MM.1S (cell line): ENCODE measurements at regions not wholly inside any gene's neighbourhood (a gene's known extent, or its start where the extent isn't known, plus 50 kb on each side); places are given as distances from the start of the nearest gene placed in this dataset.

Experiments
- DNase-seq: peaks from one replicate; pipeline ENCODE4 v3.0.0-alpha.2; 2015
- H2AFZ ChIP-seq: fragments of 300-600 bp; sonication (generic); 2 replicates; pipeline ENCODE4 v1.6.0; 2016; ENCODE audit warnings: antibody characterized with exemption, low read length
- H3F3A ChIP-seq: fragments of 300-600 bp; sonication (generic); 2 replicates; pipeline ENCODE4 v1.6.1; 2016; ENCODE audit warnings: mild to moderate bottlenecking, antibody characterized with exemption, low read length, moderate library complexity, mixed read lengths; ENCODE audit not compliant: insufficient read depth
- H3K27ac ChIP-seq: fragments of 300-600 bp; sonication (generic); 2 replicates; pipeline ENCODE4 v1.5.1; 2016; ENCODE audit warnings: mild to moderate bottlenecking, low read length
- H3K27me3 ChIP-seq: fragments of 300-600 bp; sonication (generic); replicated peaks from 2 replicates; pipeline ENCODE4 v1.6.0; 2016; ENCODE audit warnings: low read length; ENCODE audit not compliant: insufficient read depth
- H3K36me3 ChIP-seq: fragments of 300-600 bp; sonication (generic); replicated peaks from 2 replicates; pipeline ENCODE4 v1.6.1; 2016; ENCODE audit warnings: mild to moderate bottlenecking, low read length, mixed read lengths; ENCODE audit not compliant: insufficient read depth
- H3K4me1 ChIP-seq: fragments of 300-600 bp; sonication (generic); 2 replicates; pipeline ENCODE4 v1.6.1; 2016; ENCODE audit warnings: low read length, mixed read lengths
- H3K4me2 ChIP-seq: fragments of 300-600 bp; sonication (generic); 2 replicates; pipeline ENCODE4 v1.6.0; 2016; ENCODE audit warnings: low read depth, low read length
- H3K4me3 ChIP-seq: fragments of 300-600 bp; sonication (generic); 2 replicates; pipeline ENCODE4 v1.5.1; 2016; ENCODE audit warnings: low read length, mixed read lengths
- H3K79me2 ChIP-seq: fragments of 300-600 bp; sonication (generic); 2 replicates; pipeline ENCODE4 v1.6.1; 2016; ENCODE audit warnings: mixed run types, low read length, mixed read lengths
- H3K9ac ChIP-seq: fragments of 300-600 bp; sonication (generic); 2 replicates; pipeline ENCODE4 v1.6.1; 2016; ENCODE audit warnings: low read length, mixed read lengths
- H3K9me2 ChIP-seq: fragments of 300-600 bp; sonication (generic); replicated peaks from 2 replicates; pipeline ENCODE4 v1.6.1; 2016; ENCODE audit warnings: mild to moderate bottlenecking, low read length, mixed read lengths; ENCODE audit not compliant: insufficient read depth
- H3K9me3 ChIP-seq: fragments of 300-600 bp; sonication (generic); replicated peaks from 2 replicates; pipeline ENCODE4 v1.6.1; 2016; ENCODE audit warnings: mild to moderate bottlenecking, low read length, mixed read lengths; ENCODE audit not compliant: insufficient read depth
- H4K20me1 ChIP-seq: fragments of 300-600 bp; sonication (generic); 2 replicates; pipeline ENCODE4 v1.6.1; 2016; ENCODE audit warnings: mild to moderate bottlenecking, low read length, moderate library complexity, mixed read lengths; ENCODE audit not compliant: insufficient read depth
- EZH2 ChIP-seq: fragments of 300-600 bp; sonication (generic); optimal IDR thresholded peaks from 2 replicates; pipeline ENCODE3; 2017; ENCODE audit warnings: low read depth, mild to moderate bottlenecking, antibody characterized with exemption, low read length, mixed read lengths
- EZH2phosphoT487 ChIP-seq: fragments of 300-600 bp; sonication (generic); IDR thresholded peaks from 2 replicates; pipeline ENCODE4 v1.6.1; 2018; ENCODE audit warnings: antibody characterized with exemption, low read length
- TF ChIP-seq, protein P1 (sequence below): fragments of 300-600 bp; sonication (generic); IDR thresholded peaks from 2 replicates; pipeline ENCODE4 v1.5.1; 2016; ENCODE audit warnings: antibody characterized with exemption, low read length, mixed read lengths

GRCh38 chr13:94813920-94814475 lies 101.7 kb upstream of the SOX21 start:
- Histone ChIP-seq H2AFZ (no peak overlapping the region), H3K9me3 (no peaks in the 10 kb centered on the region), H3K27me3 (no peaks in the 10 kb centered on the region), H3K36me3 (no peaks in the 10 kb centered on the region), H3K4me1 (no peaks in the 10 kb centered on the region), H3K79me2 (no peaks in the 10 kb centered on the region), H3K9ac (no peak overlapping the region), H4K20me1 (no peaks in the 10 kb centered on the region), H3F3A (no peaks in the 10 kb centered on the region), H3K4me2 (no peak overlapping the region), H3K27ac (no peak overlapping the region), H3K4me3 (no peak overlapping the region), H3K9me2 (no peaks in the 10 kb centered on the region)
- DNase-seq = peak; percentile 8
- TF ChIP-seq EZH2 = no peak

DNA sequence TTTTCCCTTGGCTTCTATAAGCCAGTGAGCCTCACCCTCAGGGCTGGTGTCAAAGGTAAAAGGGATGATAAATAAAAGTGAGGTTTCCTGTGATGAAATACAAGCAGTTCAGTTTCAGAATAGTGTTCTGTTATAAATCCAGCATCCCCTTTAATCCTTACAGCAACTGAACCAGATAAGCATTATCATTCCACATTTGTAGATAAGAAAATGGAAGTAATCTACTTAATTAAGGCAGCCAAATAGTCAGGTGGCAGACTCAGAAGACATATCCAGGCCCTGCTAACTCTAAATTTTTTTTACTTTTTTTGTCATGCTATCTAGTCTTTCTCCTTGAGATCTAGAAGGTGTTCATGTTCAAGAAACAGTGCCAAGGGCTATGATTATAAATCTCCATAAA lies 99.4 kb upstream of the SOX21 start:
- no peaks in the 10 kb centered on the region for H3K36me3 ChIP-seq
- no peaks in the 10 kb centered on the region for H3F3A ChIP-seq
- H2AFZ ChIP-seq = no peak overlapping the region
- H3K79me2 ChIP-seq = no peaks in the 10 kb centered on the region
- H3K4me1 ChIP-seq = no peaks in the 10 kb centered on the region
- TF ChIP-seq, protein P1, sequence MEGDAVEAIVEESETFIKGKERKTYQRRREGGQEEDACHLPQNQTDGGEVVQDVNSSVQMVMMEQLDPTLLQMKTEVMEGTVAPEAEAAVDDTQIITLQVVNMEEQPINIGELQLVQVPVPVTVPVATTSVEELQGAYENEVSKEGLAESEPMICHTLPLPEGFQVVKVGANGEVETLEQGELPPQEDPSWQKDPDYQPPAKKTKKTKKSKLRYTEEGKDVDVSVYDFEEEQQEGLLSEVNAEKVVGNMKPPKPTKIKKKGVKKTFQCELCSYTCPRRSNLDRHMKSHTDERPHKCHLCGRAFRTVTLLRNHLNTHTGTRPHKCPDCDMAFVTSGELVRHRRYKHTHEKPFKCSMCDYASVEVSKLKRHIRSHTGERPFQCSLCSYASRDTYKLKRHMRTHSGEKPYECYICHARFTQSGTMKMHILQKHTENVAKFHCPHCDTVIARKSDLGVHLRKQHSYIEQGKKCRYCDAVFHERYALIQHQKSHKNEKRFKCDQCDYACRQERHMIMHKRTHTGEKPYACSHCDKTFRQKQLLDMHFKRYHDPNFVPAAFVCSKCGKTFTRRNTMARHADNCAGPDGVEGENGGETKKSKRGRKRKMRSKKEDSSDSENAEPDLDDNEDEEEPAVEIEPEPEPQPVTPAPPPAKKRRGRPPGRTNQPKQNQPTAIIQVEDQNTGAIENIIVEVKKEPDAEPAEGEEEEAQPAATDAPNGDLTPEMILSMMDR = no peak
- TF ChIP-seq EZH2 = no peak
- TF ChIP-seq EZH2phosphoT487 = no peak
- H3K27ac ChIP-seq = no peak overlapping the region
- H4K20me1 ChIP-seq = no peaks in the 10 kb centered on the region
- H3K4me3 ChIP-seq = no peak overlapping the region
- H3K27me3 ChIP-seq = no peaks in the 10 kb centered on the region
- no peak overlapping the region for H3K9ac ChIP-seq
- no peak for DNase-seq
- no peak overlapping the region for H3K4me2 ChIP-seq
- no peaks in the 10 kb centered on the region for H3K9me2 ChIP-seq
- H3K9me3 ChIP-seq = no peaks in the 10 kb centered on the region

GRCh38 chr13:94800423-94800822 lies 88.1 kb upstream of the SOX21 start:
- H3F3A ChIP-seq = no peaks in the 10 kb centered on the region
- no peaks in the 10 kb centered on the region for H4K20me1 ChIP-seq
- H3K79me2 ChIP-seq = no peaks in the 10 kb centered on the region
- no peaks in the 10 kb centered on the region for H3K9me2 ChIP-seq
- H3K4me3 ChIP-seq = no peak overlapping the region
- H3K4me2 ChIP-seq = no peak overlapping the region
- H3K27me3 ChIP-seq = no peaks in the 10 kb centered on the region
- H3K27ac ChIP-seq = no peak overlapping the region
- H3K9ac ChIP-seq = no peak overlapping the region
- no peaks in the 10 kb centered on the region for H3K36me3 ChIP-seq
- no peaks in the 10 kb centered on the region for H3K4me1 ChIP-seq
- H3K9me3 ChIP-seq = no peaks in the 10 kb centered on the region
- no peak for DNase-seq
- no peak for TF ChIP-seq EZH2
- TF ChIP-seq, protein P1 = no peak
- TF ChIP-seq EZH2phosphoT487 = no peak
- H2AFZ ChIP-seq = no peak overlapping the region

DNA sequence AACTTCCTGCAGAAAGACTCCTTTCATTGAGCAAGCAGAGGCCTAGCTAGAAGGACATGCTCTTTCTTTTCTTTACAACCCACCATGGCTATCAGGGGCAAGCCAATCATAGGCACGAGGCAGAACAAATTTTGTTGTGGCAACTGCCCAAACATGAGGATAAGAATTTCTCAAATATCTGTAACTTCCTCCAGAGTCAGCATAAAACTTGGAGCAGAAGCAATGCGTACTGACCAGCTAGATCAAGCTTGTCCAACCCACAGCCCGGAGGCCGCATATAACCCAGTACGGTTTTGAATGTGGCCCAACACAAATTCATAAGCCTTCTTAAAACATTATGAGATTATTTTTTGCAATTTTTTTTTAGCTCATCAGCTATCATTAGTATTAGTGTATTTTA lies 87.0 kb upstream of the SOX21 start:
- DNase-seq = no peak
- Histone ChIP-seq H3K79me2 (no peaks in the 10 kb centered on the region), H3K27me3 (no peaks in the 10 kb centered on the region), H4K20me1 (no peaks in the 10 kb centered on the region), H3K9me2 (no peaks in the 10 kb centered on the region), H3K4me1 (no peaks in the 10 kb centered on the region), H3K36me3 (no peaks in the 10 kb centered on the region), H3K9me3 (no peaks in the 10 kb centered on the region), H3F3A (no peaks in the 10 kb centered on the region), H3K4me2 (no peak overlapping the region), H2AFZ (no peak overlapping the region), H3K4me3 (no peak overlapping the region), H3K27ac (no peak overlapping the region), H3K9ac (no peak overlapping the region)
- TF ChIP-seq, protein P1 = no peak
- TF ChIP-seq EZH2phosphoT487 = no peak
- TF ChIP-seq EZH2 = no peak
